ENCODE measurements at regions not wholly inside any gene's neighbourhood (a gene's known extent, or its start where the extent isn't known, plus 50 kb on each side); places are given as distances from the start of the nearest gene placed in this dataset.

DNA sequence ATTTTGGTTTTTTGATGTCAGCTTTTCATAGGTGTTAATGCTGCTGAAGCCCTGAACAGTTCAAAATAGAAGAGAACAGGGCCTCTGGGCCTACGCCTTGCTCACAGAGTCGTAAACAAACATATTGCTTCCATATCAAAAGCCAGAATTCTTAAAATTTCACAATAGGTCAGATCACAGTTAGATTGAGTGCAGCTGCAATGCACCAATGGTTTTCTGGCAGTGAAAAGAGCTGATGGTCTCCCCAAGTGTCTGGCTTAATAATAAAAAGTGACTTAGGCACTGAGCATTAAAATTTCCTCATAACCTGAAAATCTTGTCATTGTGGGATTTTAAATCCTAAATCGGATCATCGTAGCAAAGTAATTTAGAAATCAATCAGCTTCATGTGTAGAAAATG lies 493.0 kb downstream of the CAAP1 start:
- H3K9ac ChIP-seq (ENCODE audit: low read length) = no peak overlapping the region
- no peaks in the 10 kb centered on the region for H3K4me1 ChIP-seq (ENCODE audit: control insufficient read depth, insufficient read depth, low read length)
- no peaks in the 10 kb centered on the region for H3K9me3 ChIP-seq (ENCODE audit: control insufficient read depth, insufficient read depth, low read depth, low read length)
- no peaks in the 10 kb centered on the region for H3K36me3 ChIP-seq (ENCODE audit: control insufficient read depth, insufficient read depth, low read length)
- no peak overlapping the region for H3K27ac ChIP-seq (ENCODE audit: low read depth, low read length)
- H3K27me3 ChIP-seq (ENCODE audit: control insufficient read depth, insufficient read depth, low read length) = no peaks in the 10 kb centered on the region
- no peak overlapping the region for H3K4me3 ChIP-seq (ENCODE audit: low read depth, low read length)

GRCh38 chr9:26394025-26394424 lies 498.6 kb downstream of the CAAP1 start:
- Histone ChIP-seq H3K27me3 (ENCODE audit: control insufficient read depth, insufficient read depth, low read length) (no peaks in the 10 kb centered on the region), H3K4me1 (ENCODE audit: control insufficient read depth, insufficient read depth, low read length) (no peaks in the 10 kb centered on the region), H3K9me3 (ENCODE audit: control insufficient read depth, insufficient read depth, low read depth, low read length) (peaks cover 20% of the 10 kb centered on the region), H3K9ac (ENCODE audit: low read length) (no peak overlapping the region), H3K27ac (ENCODE audit: low read depth, low read length) (no peak overlapping the region), H3K4me3 (ENCODE audit: low read depth, low read length) (no peak overlapping the region), H3K36me3 (ENCODE audit: control insufficient read depth, insufficient read depth, low read length) (no peaks in the 10 kb centered on the region)

- peaks cover 26% of the 10 kb centered on the region for H3K9me3 ChIP-seq (ENCODE audit: control insufficient read depth, insufficient read depth, low read depth, low read length)
- H3K4me3 ChIP-seq (ENCODE audit: low read depth, low read length) = no peak overlapping the region
- H3K27ac ChIP-seq (ENCODE audit: low read depth, low read length) = no peak overlapping the region
Observed at GRCh38 chr9:26392639-26393038, 500.0 kb downstream of the CAAP1 start.

DNA sequence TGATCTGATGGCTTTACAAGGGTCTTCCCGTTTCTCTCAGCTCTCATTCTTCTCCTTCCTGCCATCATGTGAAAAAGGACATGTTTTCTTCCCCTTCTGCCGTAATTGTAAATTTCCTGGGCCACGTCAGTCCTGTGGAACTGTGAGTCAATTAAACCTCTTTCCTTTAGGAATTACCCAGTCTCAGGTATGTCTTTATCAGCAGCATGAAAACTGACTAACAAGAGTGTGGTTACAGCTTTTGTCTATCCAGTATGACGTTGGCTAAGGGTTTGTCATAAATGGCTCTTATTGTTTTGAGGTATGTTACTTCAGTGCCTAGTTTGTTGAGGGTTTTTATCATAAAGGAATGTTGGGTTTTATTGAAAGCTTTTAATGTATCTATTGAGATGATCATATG lies 501.6 kb downstream of the CAAP1 start:
- Histone ChIP-seq H3K27ac (ENCODE audit: low read depth, low read length) (no peak overlapping the region), H3K9ac (ENCODE audit: low read length) (no peak overlapping the region), H3K27me3 (ENCODE audit: control insufficient read depth, insufficient read depth, low read length) (no peaks in the 10 kb centered on the region), H3K4me1 (ENCODE audit: control insufficient read depth, insufficient read depth, low read length) (no peaks in the 10 kb centered on the region), H3K36me3 (ENCODE audit: control insufficient read depth, insufficient read depth, low read length) (no peaks in the 10 kb centered on the region), H3K4me3 (ENCODE audit: low read depth, low read length) (no peak overlapping the region), H3K9me3 (ENCODE audit: control insufficient read depth, insufficient read depth, low read depth, low read length) (peaks cover 26% of the 10 kb centered on the region)

More at GRCh38 chr9:26392639-26393038, 500.0 kb downstream of the CAAP1 start:
- Histone ChIP-seq H3K9ac (ENCODE audit: low read length) (no peak overlapping the region), H3K4me1 (ENCODE audit: control insufficient read depth, insufficient read depth, low read length) (no peaks in the 10 kb centered on the region), H3K36me3 (ENCODE audit: control insufficient read depth, insufficient read depth, low read length) (no peaks in the 10 kb centered on the region), H3K27me3 (ENCODE audit: control insufficient read depth, insufficient read depth, low read length) (no peaks in the 10 kb centered on the region)

- no peaks in the 10 kb centered on the region for H3K36me3 ChIP-seq (ENCODE audit: control insufficient read depth, insufficient read depth, low read length)
Observed at GRCh38 chr9:26375448-26375847, 517.2 kb downstream of the CAAP1 start.

GRCh38 chr9:26373616-26374015 lies 519.0 kb downstream of the CAAP1 start:
- no peaks in the 10 kb centered on the region for H3K9me3 ChIP-seq (ENCODE audit: control insufficient read depth, insufficient read depth, low read depth, low read length)

More at GRCh38 chr9:26375448-26375847, 517.2 kb downstream of the CAAP1 start:
- Histone ChIP-seq H3K27me3 (ENCODE audit: control insufficient read depth, insufficient read depth, low read length) (no peaks in the 10 kb centered on the region), H3K27ac (ENCODE audit: low read depth, low read length) (no peak overlapping the region), H3K4me1 (ENCODE audit: control insufficient read depth, insufficient read depth, low read length) (no peaks in the 10 kb centered on the region), H3K9me3 (ENCODE audit: control insufficient read depth, insufficient read depth, low read depth, low read length) (no peaks in the 10 kb centered on the region), H3K9ac (ENCODE audit: low read length) (no peak overlapping the region), H3K4me3 (ENCODE audit: low read depth, low read length) (no peak overlapping the region)

DNA sequence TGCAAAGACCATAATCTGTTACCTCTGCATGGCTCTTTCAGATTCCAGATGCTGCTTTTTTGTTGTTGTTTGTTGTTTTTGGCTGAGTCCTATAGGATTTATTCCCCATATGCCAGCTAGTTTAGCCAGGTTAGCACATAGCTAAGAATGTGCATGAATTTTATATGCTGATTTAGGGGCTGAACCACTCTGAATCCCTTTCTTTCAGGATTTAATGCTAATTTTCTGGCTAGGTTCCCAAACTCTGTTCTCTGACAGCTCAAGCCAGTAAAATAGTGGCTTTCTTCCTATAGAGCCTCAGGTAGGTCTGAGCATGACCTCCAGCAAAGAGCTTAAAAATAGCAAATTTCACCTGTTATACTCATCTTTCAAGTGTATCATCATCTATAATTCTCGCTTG lies 521.4 kb downstream of the CAAP1 start:
- H3K4me3 ChIP-seq (ENCODE audit: low read depth, low read length) = no peak overlapping the region
- H3K9ac ChIP-seq (ENCODE audit: low read length) = no peak overlapping the region
- H3K36me3 ChIP-seq (ENCODE audit: control insufficient read depth, insufficient read depth, low read length) = no peaks in the 10 kb centered on the region
- H3K27ac ChIP-seq (ENCODE audit: low read depth, low read length) = no peak overlapping the region
- H3K9me3 ChIP-seq (ENCODE audit: control insufficient read depth, insufficient read depth, low read depth, low read length) = no peaks in the 10 kb centered on the region
- no peaks in the 10 kb centered on the region for H3K4me1 ChIP-seq (ENCODE audit: control insufficient read depth, insufficient read depth, low read length)
- no peaks in the 10 kb centered on the region for H3K27me3 ChIP-seq (ENCODE audit: control insufficient read depth, insufficient read depth, low read length)

More at GRCh38 chr9:26373616-26374015, 519.0 kb downstream of the CAAP1 start:
- no peak overlapping the region for H3K27ac ChIP-seq (ENCODE audit: low read depth, low read length)
- no peak overlapping the region for H3K4me3 ChIP-seq (ENCODE audit: low read depth, low read length)
- no peaks in the 10 kb centered on the region for H3K27me3 ChIP-seq (ENCODE audit: control insufficient read depth, insufficient read depth, low read length)
- no peaks in the 10 kb centered on the region for H3K4me1 ChIP-seq (ENCODE audit: control insufficient read depth, insufficient read depth, low read length)
- no peak overlapping the region for H3K9ac ChIP-seq (ENCODE audit: low read length)
- no peaks in the 10 kb centered on the region for H3K36me3 ChIP-seq (ENCODE audit: control insufficient read depth, insufficient read depth, low read length)

GRCh38 chr9:26369093-26369492 lies 523.5 kb downstream of the CAAP1 start:
- Histone ChIP-seq H3K27me3 (ENCODE audit: control insufficient read depth, insufficient read depth, low read length) (no peaks in the 10 kb centered on the region), H3K4me1 (ENCODE audit: control insufficient read depth, insufficient read depth, low read length) (no peaks in the 10 kb centered on the region), H3K4me3 (ENCODE audit: low read depth, low read length) (no peak overlapping the region), H3K27ac (ENCODE audit: low read depth, low read length) (no peak overlapping the region), H3K9me3 (ENCODE audit: control insufficient read depth, insufficient read depth, low read depth, low read length) (no peaks in the 10 kb centered on the region), H3K36me3 (ENCODE audit: control insufficient read depth, insufficient read depth, low read length) (no peaks in the 10 kb centered on the region), H3K9ac (ENCODE audit: low read length) (no peak overlapping the region)

DNA sequence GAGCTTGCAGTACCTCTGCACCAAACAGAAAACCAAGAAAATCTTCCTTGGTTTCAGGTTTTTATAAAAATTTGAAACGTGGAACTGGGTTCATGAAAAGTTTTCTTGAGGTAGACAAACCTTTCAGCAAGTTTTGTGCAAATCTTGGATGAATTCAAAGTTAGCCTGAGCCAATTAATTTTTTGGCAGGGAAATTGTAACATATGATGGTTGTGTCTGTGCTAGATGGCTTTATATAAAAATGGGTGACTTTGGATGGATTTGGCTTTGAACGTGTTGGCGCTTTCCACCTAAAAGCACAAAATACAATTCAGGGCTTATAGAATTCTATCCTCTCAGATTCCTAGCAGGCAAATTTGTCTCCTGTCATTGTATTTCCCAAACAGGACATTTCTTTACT lies 524.4 kb downstream of the CAAP1 start:
- no peak overlapping the region for H3K4me3 ChIP-seq (ENCODE audit: low read depth, low read length)
- no peaks in the 10 kb centered on the region for H3K4me1 ChIP-seq (ENCODE audit: control insufficient read depth, insufficient read depth, low read length)
- no peaks in the 10 kb centered on the region for H3K36me3 ChIP-seq (ENCODE audit: control insufficient read depth, insufficient read depth, low read length)
- H3K9me3 ChIP-seq (ENCODE audit: control insufficient read depth, insufficient read depth, low read depth, low read length) = no peaks in the 10 kb centered on the region
- no peak overlapping the region for H3K27ac ChIP-seq (ENCODE audit: low read depth, low read length)
- no peaks in the 10 kb centered on the region for H3K27me3 ChIP-seq (ENCODE audit: control insufficient read depth, insufficient read depth, low read length)
- H3K9ac ChIP-seq (ENCODE audit: low read length) = no peak overlapping the region

- Histone ChIP-seq H3K27me3 (ENCODE audit: control insufficient read depth, insufficient read depth, low read length) (no peaks in the 10 kb centered on the region), H3K9me3 (ENCODE audit: control insufficient read depth, insufficient read depth, low read depth, low read length) (no peaks in the 10 kb centered on the region), H3K36me3 (ENCODE audit: control insufficient read depth, insufficient read depth, low read length) (no peaks in the 10 kb centered on the region), H3K4me3 (ENCODE audit: low read depth, low read length) (no peak overlapping the region), H3K27ac (ENCODE audit: low read depth, low read length) (no peak overlapping the region), H3K4me1 (ENCODE audit: control insufficient read depth, insufficient read depth, low read length) (no peaks in the 10 kb centered on the region), H3K9ac (ENCODE audit: low read length) (no peak overlapping the region)
Observed at GRCh38 chr9:26361010-26361409, 531.6 kb downstream of the CAAP1 start.

DNA sequence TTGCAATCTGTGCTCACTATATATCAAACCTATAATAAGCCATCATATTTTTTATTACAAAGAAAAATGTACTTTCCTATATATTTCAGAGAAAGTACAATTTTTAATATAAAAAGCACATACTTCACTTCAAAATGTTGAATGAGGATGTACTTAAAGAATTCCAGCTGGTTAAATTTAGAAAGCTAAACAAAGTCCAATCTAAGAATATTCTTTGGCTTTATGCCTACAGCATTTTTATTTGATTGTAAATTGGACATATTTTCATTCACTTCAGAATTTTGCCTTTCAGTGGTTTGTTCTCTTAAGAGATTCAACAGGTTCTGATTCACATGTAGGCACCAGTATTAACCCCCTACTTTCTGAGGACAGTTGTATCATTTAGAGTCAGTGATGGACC lies 533.8 kb downstream of the CAAP1 start:
- Histone ChIP-seq H3K27ac (ENCODE audit: low read depth, low read length) (no peak overlapping the region), H3K9me3 (ENCODE audit: control insufficient read depth, insufficient read depth, low read depth, low read length) (no peaks in the 10 kb centered on the region), H3K27me3 (ENCODE audit: control insufficient read depth, insufficient read depth, low read length) (no peaks in the 10 kb centered on the region), H3K36me3 (ENCODE audit: control insufficient read depth, insufficient read depth, low read length) (no peaks in the 10 kb centered on the region), H3K4me1 (ENCODE audit: control insufficient read depth, insufficient read depth, low read length) (no peaks in the 10 kb centered on the region), H3K9ac (ENCODE audit: low read length) (no peak overlapping the region), H3K4me3 (ENCODE audit: low read depth, low read length) (no peak overlapping the region)

GRCh38 chr9:26357803-26358344 lies 534.7 kb downstream of the CAAP1 start:
- H3K27me3 ChIP-seq (ENCODE audit: control insufficient read depth, insufficient read depth, low read length) = no peaks in the 10 kb centered on the region
- H3K27ac ChIP-seq (ENCODE audit: low read depth, low read length) = no peak overlapping the region
- H3K9ac ChIP-seq (ENCODE audit: low read length) = no peak overlapping the region
- no peaks in the 10 kb centered on the region for H3K4me1 ChIP-seq (ENCODE audit: control insufficient read depth, insufficient read depth, low read length)
- H3K9me3 ChIP-seq (ENCODE audit: control insufficient read depth, insufficient read depth, low read depth, low read length) = no peaks in the 10 kb centered on the region
- H3K36me3 ChIP-seq (ENCODE audit: control insufficient read depth, insufficient read depth, low read length) = no peaks in the 10 kb centered on the region
- H3K4me3 ChIP-seq (ENCODE audit: low read depth, low read length) = no peak overlapping the region
